Gastrocnemius medialis (tissue), 4 donors: ENCODE measurements at regions not wholly inside any gene's neighbourhood (a gene's known extent, or its start where the extent isn't known, plus 50 kb on each side); places are given as distances from the start of the nearest gene placed in this dataset.

Experiments
- POLR2A ChIP-seq, 2 donors: fragments of 450-650 bp; IDR thresholded peaks; one replicate each; pipeline ENCODE4 v1.6.1; 2017; ENCODE audit warnings: antibody characterized with exemption in 2 of 2, mild to moderate bottlenecking in 2 of 2, moderate library complexity in 2 of 2
- TF ChIP-seq, protein P1 (sequence below), 5 experiments: fragments of 450-650 bp in 3 of 5; fragments of 200-600 bp in 2 of 5; sonication (generic) in 2 of 5; IDR thresholded peaks in 4 of 5; conservative IDR thresholded peaks in 1 of 5; 1 replicate in 4 of 5; 2 replicates in 1 of 5; pipeline ENCODE4 v1.5.1; 2016 to 2019; ENCODE audit warnings: antibody characterized with exemption in 5 of 5, mild to moderate bottlenecking in 3 of 5, moderate library complexity in 3 of 5

DNA sequence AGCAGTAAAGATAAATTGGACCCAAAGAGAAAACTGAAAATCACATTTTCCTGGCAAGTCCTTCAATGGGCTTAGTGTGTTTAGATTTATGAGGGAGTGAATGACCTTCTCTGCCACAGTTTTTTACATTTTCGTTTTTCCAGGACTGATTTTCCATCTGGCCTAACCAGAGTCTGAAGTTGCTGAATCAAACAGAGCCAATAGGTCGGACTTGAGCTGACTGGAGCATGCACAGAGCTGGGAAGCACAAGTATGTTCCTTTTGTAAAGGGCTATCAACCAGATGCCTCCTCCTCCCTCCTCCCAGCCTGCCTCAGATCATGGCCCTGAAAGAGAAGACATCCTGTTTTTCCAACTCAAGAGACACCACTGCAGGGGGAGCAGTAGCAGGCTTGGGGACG lies 126.0 kb upstream of the ANKRD1 start:
- TF ChIP-seq, protein P1, sequence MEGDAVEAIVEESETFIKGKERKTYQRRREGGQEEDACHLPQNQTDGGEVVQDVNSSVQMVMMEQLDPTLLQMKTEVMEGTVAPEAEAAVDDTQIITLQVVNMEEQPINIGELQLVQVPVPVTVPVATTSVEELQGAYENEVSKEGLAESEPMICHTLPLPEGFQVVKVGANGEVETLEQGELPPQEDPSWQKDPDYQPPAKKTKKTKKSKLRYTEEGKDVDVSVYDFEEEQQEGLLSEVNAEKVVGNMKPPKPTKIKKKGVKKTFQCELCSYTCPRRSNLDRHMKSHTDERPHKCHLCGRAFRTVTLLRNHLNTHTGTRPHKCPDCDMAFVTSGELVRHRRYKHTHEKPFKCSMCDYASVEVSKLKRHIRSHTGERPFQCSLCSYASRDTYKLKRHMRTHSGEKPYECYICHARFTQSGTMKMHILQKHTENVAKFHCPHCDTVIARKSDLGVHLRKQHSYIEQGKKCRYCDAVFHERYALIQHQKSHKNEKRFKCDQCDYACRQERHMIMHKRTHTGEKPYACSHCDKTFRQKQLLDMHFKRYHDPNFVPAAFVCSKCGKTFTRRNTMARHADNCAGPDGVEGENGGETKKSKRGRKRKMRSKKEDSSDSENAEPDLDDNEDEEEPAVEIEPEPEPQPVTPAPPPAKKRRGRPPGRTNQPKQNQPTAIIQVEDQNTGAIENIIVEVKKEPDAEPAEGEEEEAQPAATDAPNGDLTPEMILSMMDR (IDR thresholded peaks at IDR 0.05 in 4 of 5, conservative IDR thresholded peaks at IDR 0.05 in 1 of 5), result no peak
- TF ChIP-seq POLR2A (IDR thresholded peaks at IDR 0.05), result no peak
